ENCODE measurements at regions not wholly inside any gene's neighbourhood (a gene's known extent, or its start where the extent isn't known, plus 50 kb on each side); places are given as distances from the start of the nearest gene placed in this dataset.
"Not testable (repeated sequence)": the region's sequence is repeated elsewhere in the genome, so short reads cannot be mapped to it uniquely, and the experiment has no call there.

GRCh38 chr10:78341953-78342614 lies 308.4 kb downstream of the RPS24 start:
- DNase-seq (ENCODE audit: low spot score), result peak; percentile 55
- TF ChIP-seq CTCF (IDR thresholded peaks at IDR 0.05), result no peak
- H3K4me3 ChIP-seq, result no peak overlapping the region
- no peak overlapping the region for H3K27ac ChIP-seq

- Histone ChIP-seq H3K4me3 (no peak overlapping the region), H3K27ac (no peak overlapping the region)
- DNase-seq (ENCODE audit: low spot score), result peak; percentile 24
- no peak for TF ChIP-seq CTCF (IDR thresholded peaks at IDR 0.05)
These were observed 309.4 kb downstream of the RPS24 start for GRCh38 chr10:78342827-78343653.

- DNase-seq (ENCODE audit: low spot score), result peak; percentile 40
These were observed 310.6 kb downstream of the RPS24 start for GRCh38 chr10:78344257-78344656.

GRCh38 chr10:78345515-78345914 lies 311.9 kb downstream of the RPS24 start:
- peak; percentile 35 for DNase-seq (ENCODE audit: low spot score)
- H3K27ac ChIP-seq, H3K4me3 ChIP-seq: not testable (repeated sequence)

More at GRCh38 chr10:78344257-78344656, 310.6 kb downstream of the RPS24 start:
- not testable (repeated sequence) for H3K4me3 ChIP-seq, H3K27ac ChIP-seq

GRCh38 chr10:78346721-78347120 lies 313.1 kb downstream of the RPS24 start:
- H3K27ac ChIP-seq, result no peak overlapping the region
- no peak for TF ChIP-seq CTCF (IDR thresholded peaks at IDR 0.05)
- DNase-seq (ENCODE audit: low spot score), result peak; percentile 17
- H3K4me3 ChIP-seq, result no peak overlapping the region

GRCh38 chr10:78348411-78349164 lies 314.9 kb downstream of the RPS24 start:
- peak; percentile 14 for DNase-seq (ENCODE audit: low spot score)
- no peak for TF ChIP-seq CTCF (IDR thresholded peaks at IDR 0.05)
- Histone ChIP-seq H3K4me3 (no peak overlapping the region), H3K27ac (no peak overlapping the region)

GRCh38 chr10:78349165-78349516 lies 315.5 kb downstream of the RPS24 start:
- TF ChIP-seq CTCF (IDR thresholded peaks at IDR 0.05), result no peak
- H3K27ac ChIP-seq, result no peak overlapping the region
- H3K4me3 ChIP-seq, result no peak overlapping the region
- DNase-seq (ENCODE audit: low spot score), result peak; percentile 21

All from coronary artery (tissue), 2 donors.